ENCODE measurements at regions not wholly inside any gene's neighbourhood (a gene's known extent, or its start where the extent isn't known, plus 50 kb on each side); places are given as distances from the start of the nearest gene placed in this dataset.

GRCh38 chr1:36534711-36535412, 52.1 kb upstream of the CSF3R start:
- Histone ChIP-seq H3K27me3 (ENCODE audit: control insufficient read depth in 4 of 4, insufficient read depth in 4 of 4, low read length in 3 of 4) (peaks cover 0 to 2% (median 0%) of the 10 kb centered on the region in 4 donors), H3K9me3 (ENCODE audit: control insufficient read depth in 4 of 4, low read length in 3 of 4) (peaks cover 0 to 7% (median 1%) of the 10 kb centered on the region in 4 donors), H3K27ac (ENCODE audit: low read depth in 1 of 2, low read length in 2 of 2) (no peak overlapping the region), H3K36me3 (ENCODE audit: control insufficient read depth in 4 of 4, insufficient read depth in 3 of 4, low read depth in 1 of 4, low read length in 3 of 4) (no peaks in the 10 kb centered on the region), H3K4me3 (ENCODE audit: low read depth in 1 of 3, low read length in 3 of 3) (no peak overlapping the region), H3K4me1 (ENCODE audit: control insufficient read depth in 4 of 4, insufficient read depth in 4 of 4, low read length in 3 of 4) (no peaks in the 10 kb centered on the region), H3K9ac (ENCODE audit: low read depth in 1 of 2, low read length in 2 of 2) (no peak overlapping the region)
- 80% methylated on average over 12 of the region's 12 CpGs for WGBS
- TF ChIP-seq JUND (IDR thresholded peaks at IDR 0.05) = no peak
- TF ChIP-seq HNF4G (IDR thresholded peaks at IDR 0.05) = no peak
- no peak for TF ChIP-seq EGR1 (IDR thresholded peaks at IDR 0.05; ENCODE audit: low read depth in 2 of 2)
- TF ChIP-seq, protein P1, sequence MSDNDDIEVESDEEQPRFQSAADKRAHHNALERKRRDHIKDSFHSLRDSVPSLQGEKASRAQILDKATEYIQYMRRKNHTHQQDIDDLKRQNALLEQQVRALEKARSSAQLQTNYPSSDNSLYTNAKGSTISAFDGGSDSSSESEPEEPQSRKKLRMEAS (IDR thresholded peaks at IDR 0.05) = no peak
- TF ChIP-seq RAD21 (IDR thresholded peaks at IDR 0.05) = no peak
- TF ChIP-seq SP1 (IDR thresholded peaks at IDR 0.05) = no peak
- DNase-seq (ENCODE audit: low spot score) = no peak

DNA sequence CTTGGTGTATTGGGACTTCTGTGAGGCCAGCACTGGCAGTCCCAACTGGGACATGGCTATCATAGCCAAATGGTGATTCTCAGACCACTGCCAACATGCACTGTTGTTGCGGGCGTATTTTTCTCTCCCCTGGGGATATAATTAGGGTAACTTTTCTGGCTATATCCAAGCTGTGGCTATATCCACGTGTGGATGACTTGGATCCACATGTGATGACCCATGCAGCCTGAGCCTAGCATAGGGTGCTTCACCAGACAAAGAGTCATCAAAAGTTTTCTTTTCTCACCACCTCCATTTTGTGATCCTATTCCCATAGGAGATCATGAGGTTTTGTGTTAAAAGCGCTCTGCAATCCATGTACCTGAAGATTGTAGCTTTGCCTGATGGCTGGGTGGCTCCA, 51.2 kb upstream of the CSF3R start:
- no peak overlapping the region for H3K9ac ChIP-seq (ENCODE audit: low read depth in 1 of 2, low read length in 2 of 2)
- no peaks in the 10 kb centered on the region for H3K4me1 ChIP-seq (ENCODE audit: control insufficient read depth in 4 of 4, insufficient read depth in 4 of 4, low read length in 3 of 4)
- no peak overlapping the region for H3K27ac ChIP-seq (ENCODE audit: low read depth in 1 of 2, low read length in 2 of 2)
- peaks cover 0 to 2% (median 0%) of the 10 kb centered on the region in 4 donors for H3K27me3 ChIP-seq (ENCODE audit: control insufficient read depth in 4 of 4, insufficient read depth in 4 of 4, low read length in 3 of 4)
- 72% methylated on average over 4 of the region's 4 CpGs for WGBS
- no peak overlapping the region for H3K4me3 ChIP-seq (ENCODE audit: low read depth in 1 of 3, low read length in 3 of 3)
- peaks cover 0 to 7% (median 1%) of the 10 kb centered on the region in 4 donors for H3K9me3 ChIP-seq (ENCODE audit: control insufficient read depth in 4 of 4, low read length in 3 of 4)
- DNase-seq (ENCODE audit: low spot score) = no peak
- TF ChIP-seq SP1 (IDR thresholded peaks at IDR 0.05) (no peak), NR2F2 (IDR thresholded peaks at IDR 0.05) (no peak), RXRA (IDR thresholded peaks at IDR 0.05) (no peak), TAF1 (conservative IDR thresholded peaks at IDR 0.05) (no peak), JUND (IDR thresholded peaks at IDR 0.05) (no peak), HNF4G (IDR thresholded peaks at IDR 0.05) (no peak)
- TF ChIP-seq, protein P2, sequence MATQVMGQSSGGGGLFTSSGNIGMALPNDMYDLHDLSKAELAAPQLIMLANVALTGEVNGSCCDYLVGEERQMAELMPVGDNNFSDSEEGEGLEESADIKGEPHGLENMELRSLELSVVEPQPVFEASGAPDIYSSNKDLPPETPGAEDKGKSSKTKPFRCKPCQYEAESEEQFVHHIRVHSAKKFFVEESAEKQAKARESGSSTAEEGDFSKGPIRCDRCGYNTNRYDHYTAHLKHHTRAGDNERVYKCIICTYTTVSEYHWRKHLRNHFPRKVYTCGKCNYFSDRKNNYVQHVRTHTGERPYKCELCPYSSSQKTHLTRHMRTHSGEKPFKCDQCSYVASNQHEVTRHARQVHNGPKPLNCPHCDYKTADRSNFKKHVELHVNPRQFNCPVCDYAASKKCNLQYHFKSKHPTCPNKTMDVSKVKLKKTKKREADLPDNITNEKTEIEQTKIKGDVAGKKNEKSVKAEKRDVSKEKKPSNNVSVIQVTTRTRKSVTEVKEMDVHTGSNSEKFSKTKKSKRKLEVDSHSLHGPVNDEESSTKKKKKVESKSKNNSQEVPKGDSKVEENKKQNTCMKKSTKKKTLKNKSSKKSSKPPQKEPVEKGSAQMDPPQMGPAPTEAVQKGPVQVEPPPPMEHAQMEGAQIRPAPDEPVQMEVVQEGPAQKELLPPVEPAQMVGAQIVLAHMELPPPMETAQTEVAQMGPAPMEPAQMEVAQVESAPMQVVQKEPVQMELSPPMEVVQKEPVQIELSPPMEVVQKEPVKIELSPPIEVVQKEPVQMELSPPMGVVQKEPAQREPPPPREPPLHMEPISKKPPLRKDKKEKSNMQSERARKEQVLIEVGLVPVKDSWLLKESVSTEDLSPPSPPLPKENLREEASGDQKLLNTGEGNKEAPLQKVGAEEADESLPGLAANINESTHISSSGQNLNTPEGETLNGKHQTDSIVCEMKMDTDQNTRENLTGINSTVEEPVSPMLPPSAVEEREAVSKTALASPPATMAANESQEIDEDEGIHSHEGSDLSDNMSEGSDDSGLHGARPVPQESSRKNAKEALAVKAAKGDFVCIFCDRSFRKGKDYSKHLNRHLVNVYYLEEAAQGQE (IDR thresholded peaks at IDR 0.05) = no peak
- TF ChIP-seq, protein P3, sequence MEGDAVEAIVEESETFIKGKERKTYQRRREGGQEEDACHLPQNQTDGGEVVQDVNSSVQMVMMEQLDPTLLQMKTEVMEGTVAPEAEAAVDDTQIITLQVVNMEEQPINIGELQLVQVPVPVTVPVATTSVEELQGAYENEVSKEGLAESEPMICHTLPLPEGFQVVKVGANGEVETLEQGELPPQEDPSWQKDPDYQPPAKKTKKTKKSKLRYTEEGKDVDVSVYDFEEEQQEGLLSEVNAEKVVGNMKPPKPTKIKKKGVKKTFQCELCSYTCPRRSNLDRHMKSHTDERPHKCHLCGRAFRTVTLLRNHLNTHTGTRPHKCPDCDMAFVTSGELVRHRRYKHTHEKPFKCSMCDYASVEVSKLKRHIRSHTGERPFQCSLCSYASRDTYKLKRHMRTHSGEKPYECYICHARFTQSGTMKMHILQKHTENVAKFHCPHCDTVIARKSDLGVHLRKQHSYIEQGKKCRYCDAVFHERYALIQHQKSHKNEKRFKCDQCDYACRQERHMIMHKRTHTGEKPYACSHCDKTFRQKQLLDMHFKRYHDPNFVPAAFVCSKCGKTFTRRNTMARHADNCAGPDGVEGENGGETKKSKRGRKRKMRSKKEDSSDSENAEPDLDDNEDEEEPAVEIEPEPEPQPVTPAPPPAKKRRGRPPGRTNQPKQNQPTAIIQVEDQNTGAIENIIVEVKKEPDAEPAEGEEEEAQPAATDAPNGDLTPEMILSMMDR (IDR thresholded peaks at IDR 0.05; ENCODE audit: low read depth, low read length, missing input control) = no peak
- H3K36me3 ChIP-seq (ENCODE audit: control insufficient read depth in 4 of 4, insufficient read depth in 3 of 4, low read depth in 1 of 4, low read length in 3 of 4) = no peaks in the 10 kb centered on the region

Measured in liver (tissue), 8 donors.